ENCODE measurements at regions not wholly inside any gene's neighbourhood (a gene's known extent, or its start where the extent isn't known, plus 50 kb on each side); places are given as distances from the start of the nearest gene placed in this dataset. TPM values are rescaled to one million over a fixed set of nuclear protein-coding genes. Genes with fewer than 3 reads are reported as not detected.

DNA sequence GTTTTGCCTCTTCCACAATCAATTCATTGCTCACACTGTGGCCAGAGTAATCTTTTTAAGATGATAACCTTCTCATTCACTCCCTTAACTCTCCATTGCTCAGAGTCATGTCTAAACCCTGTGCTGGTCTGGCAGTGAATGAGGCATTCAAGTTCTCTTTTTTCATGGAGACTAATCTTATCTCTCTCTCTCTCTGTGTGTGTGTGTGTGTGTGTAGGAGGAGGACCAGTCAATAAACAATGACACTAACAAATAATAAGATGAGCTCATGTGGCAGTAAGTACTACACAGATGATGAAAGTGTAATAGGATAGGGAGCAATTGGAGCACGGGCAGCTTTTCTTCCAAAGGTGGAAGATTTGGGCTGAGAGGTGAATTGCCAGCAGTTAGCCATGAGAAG is 122.0 kb upstream of the B3GALT2 start:
- TF ChIP-seq, protein P1, sequence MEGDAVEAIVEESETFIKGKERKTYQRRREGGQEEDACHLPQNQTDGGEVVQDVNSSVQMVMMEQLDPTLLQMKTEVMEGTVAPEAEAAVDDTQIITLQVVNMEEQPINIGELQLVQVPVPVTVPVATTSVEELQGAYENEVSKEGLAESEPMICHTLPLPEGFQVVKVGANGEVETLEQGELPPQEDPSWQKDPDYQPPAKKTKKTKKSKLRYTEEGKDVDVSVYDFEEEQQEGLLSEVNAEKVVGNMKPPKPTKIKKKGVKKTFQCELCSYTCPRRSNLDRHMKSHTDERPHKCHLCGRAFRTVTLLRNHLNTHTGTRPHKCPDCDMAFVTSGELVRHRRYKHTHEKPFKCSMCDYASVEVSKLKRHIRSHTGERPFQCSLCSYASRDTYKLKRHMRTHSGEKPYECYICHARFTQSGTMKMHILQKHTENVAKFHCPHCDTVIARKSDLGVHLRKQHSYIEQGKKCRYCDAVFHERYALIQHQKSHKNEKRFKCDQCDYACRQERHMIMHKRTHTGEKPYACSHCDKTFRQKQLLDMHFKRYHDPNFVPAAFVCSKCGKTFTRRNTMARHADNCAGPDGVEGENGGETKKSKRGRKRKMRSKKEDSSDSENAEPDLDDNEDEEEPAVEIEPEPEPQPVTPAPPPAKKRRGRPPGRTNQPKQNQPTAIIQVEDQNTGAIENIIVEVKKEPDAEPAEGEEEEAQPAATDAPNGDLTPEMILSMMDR (IDR thresholded peaks at IDR 0.05; ENCODE audit: extremely low read depth, low read depth, low read length), result no peak
- Histone ChIP-seq H3K27me3 (ENCODE audit: insufficient read depth, low read length) (no peaks in the 10 kb centered on the region), H3K4me1 (ENCODE audit: insufficient read depth, low read length) (no peaks in the 10 kb centered on the region), H3K4me2 (ENCODE audit: insufficient read depth, low read length) (no peak overlapping the region), H3K4me3 (ENCODE audit: insufficient read depth, low read length) (no peak overlapping the region), H3K36me3 (ENCODE audit: insufficient read depth, low read length) (no peaks in the 10 kb centered on the region), H3K9me3 (ENCODE audit: low read depth, low read length) (no peaks in the 10 kb centered on the region), H2AFZ (ENCODE audit: low read length) (no peak overlapping the region), H3K27ac (ENCODE audit: low read depth, low read length) (no peak overlapping the region), H3K79me2 (ENCODE audit: insufficient read depth, low read length) (no peaks in the 10 kb centered on the region), H4K20me1 (ENCODE audit: insufficient read depth, low read length) (no peaks in the 10 kb centered on the region)
- no peak for DNase-seq (ENCODE audit: insufficient read length, low spot score, missing footprints)

DNA sequence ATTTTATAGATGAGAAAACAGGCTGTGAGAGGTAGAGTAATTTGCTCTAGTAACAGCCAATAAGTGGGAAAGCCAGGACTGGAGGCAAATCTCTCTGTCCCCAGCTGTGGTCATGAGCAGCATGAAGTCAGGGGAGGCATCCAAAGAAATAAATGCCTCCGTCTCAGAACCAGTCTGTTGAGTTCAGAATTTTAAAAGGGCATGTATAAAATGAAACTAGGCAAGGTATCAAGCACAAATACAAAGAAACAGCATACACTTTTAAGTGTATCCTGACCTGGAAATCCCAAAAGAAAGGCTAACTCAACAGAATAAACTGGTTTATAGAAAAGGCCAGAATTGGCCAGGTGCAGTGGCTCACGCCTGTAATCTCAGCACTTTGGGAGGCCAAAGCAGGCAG is 120.0 kb upstream of the B3GALT2 start:
- TF ChIP-seq, protein P1 (IDR thresholded peaks at IDR 0.05; ENCODE audit: extremely low read depth, low read depth, low read length), result no peak
- Histone ChIP-seq H3K79me2 (ENCODE audit: insufficient read depth, low read length) (no peaks in the 10 kb centered on the region), H3K9me3 (ENCODE audit: low read depth, low read length) (no peaks in the 10 kb centered on the region), H4K20me1 (ENCODE audit: insufficient read depth, low read length) (no peaks in the 10 kb centered on the region), H3K27me3 (ENCODE audit: insufficient read depth, low read length) (no peaks in the 10 kb centered on the region), H3K4me1 (ENCODE audit: insufficient read depth, low read length) (no peaks in the 10 kb centered on the region), H3K36me3 (ENCODE audit: insufficient read depth, low read length) (no peaks in the 10 kb centered on the region), H3K27ac (ENCODE audit: low read depth, low read length) (no peak overlapping the region), H2AFZ (ENCODE audit: low read length) (no peak overlapping the region), H3K4me2 (ENCODE audit: insufficient read depth, low read length) (no peak overlapping the region), H3K4me3 (ENCODE audit: insufficient read depth, low read length) (no peak overlapping the region)
- DNase-seq (ENCODE audit: insufficient read length, low spot score, missing footprints), result no peak

Small RNA genes lying in the stretch of these regions (small RNA-seq; reads per million reads assigned to genes)
- gene RNU6-983P, result not detected

All from osteoblast (primary cell).